H7 (cell line): ENCODE measurements at regions not wholly inside any gene's neighbourhood (a gene's known extent, or its start where the extent isn't known, plus 50 kb on each side); places are given as distances from the start of the nearest gene placed in this dataset.
"Not testable (repeated sequence)": the region's sequence is repeated elsewhere in the genome, so short reads cannot be mapped to it uniquely, and the experiment has no call there.

ENCODE experiments used
- DNase-seq: peaks from one replicate; pipeline ENCODE4 v3.0.0; 2012
- H3K27me3 ChIP-seq: 2 replicates; pipeline ENCODE4 v1.6.0; 2011; ENCODE audit warnings: mild to moderate bottlenecking, low read length; ENCODE audit not compliant: control insufficient read depth, insufficient read depth
- H3K36me3 ChIP-seq: replicated peaks from 2 replicates; pipeline ENCODE4 v1.5.1; 2011; ENCODE audit warnings: low read length; ENCODE audit not compliant: control insufficient read depth, insufficient read depth
- H3K4me3 ChIP-seq: 2 replicates; pipeline ENCODE4 v1.5.1; 2011; ENCODE audit warnings: low read depth, mild to moderate bottlenecking, control low read depth, low read length, moderate library complexity; ENCODE audit not compliant: insufficient read depth

GRCh38 chrX:3550871-3551270 lies 162.6 kb downstream of the PRKX start:
- DNase-seq: no peak

GRCh38 chrX:3550160-3550751 lies 163.2 kb downstream of the PRKX start:
- DNase-seq: no peak
- no peaks in the 10 kb centered on the region for H3K27me3 ChIP-seq
- H3K4me3 ChIP-seq: no peak overlapping the region
- no peaks in the 10 kb centered on the region for H3K36me3 ChIP-seq

More at GRCh38 chrX:3550871-3551270, 162.6 kb downstream of the PRKX start:
- H3K27me3 ChIP-seq: no peaks in the 10 kb centered on the region
- H3K36me3 ChIP-seq: no peaks in the 10 kb centered on the region
- H3K4me3 ChIP-seq: no peak overlapping the region

- Histone ChIP-seq H3K36me3 (no peaks in the 10 kb centered on the region), H3K4me3 (no peak overlapping the region), H3K27me3 (no peaks in the 10 kb centered on the region)
- no peak for DNase-seq
These were observed 164.0 kb downstream of the PRKX start for GRCh38 chrX:3549411-3549911.

- Histone ChIP-seq H3K36me3 (no peaks in the 10 kb centered on the region), H3K27me3 (no peaks in the 10 kb centered on the region), H3K4me3 (no peak overlapping the region)
- no peak for DNase-seq
These were observed 164.6 kb downstream of the PRKX start for GRCh38 chrX:3548765-3549391.

DNA sequence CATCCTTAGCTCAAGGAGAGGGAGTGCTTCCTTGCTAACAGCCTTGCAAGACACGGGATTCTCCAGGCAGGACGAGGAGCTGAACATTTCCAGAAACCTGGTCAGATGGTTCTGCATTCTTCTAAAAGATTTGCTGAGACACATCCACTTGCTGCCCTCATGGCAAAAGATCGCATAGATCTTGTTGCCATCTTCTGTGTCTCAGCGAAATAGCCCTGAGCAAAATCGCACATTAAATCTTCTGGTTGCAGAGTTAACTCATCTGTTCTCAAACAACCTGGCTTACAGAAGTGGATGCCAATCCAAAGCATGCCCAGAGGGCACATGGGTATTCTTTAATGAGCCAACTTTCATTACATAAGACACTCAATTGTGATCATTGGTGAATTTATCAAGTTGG lies 167.5 kb downstream of the PRKX start:
- no peaks in the 10 kb centered on the region for H3K36me3 ChIP-seq
- no peak overlapping the region for H3K4me3 ChIP-seq
- H3K27me3 ChIP-seq: no peaks in the 10 kb centered on the region
- DNase-seq: no peak

GRCh38 chrX:3541336-3541735 lies 172.1 kb downstream of the PRKX start:
- Histone ChIP-seq H3K4me3 (no peak overlapping the region), H3K27me3 (no peaks in the 10 kb centered on the region), H3K36me3 (no peaks in the 10 kb centered on the region)
- DNase-seq: no peak

- no peak for DNase-seq
- H3K4me3 ChIP-seq: no peak overlapping the region
- H3K36me3 ChIP-seq: no peaks in the 10 kb centered on the region
- no peaks in the 10 kb centered on the region for H3K27me3 ChIP-seq
These were observed 173.3 kb downstream of the PRKX start for GRCh38 chrX:3540105-3540504.

- H3K4me3 ChIP-seq: no peak overlapping the region
- no peaks in the 10 kb centered on the region for H3K27me3 ChIP-seq
- no peak for DNase-seq
- H3K36me3 ChIP-seq: no peaks in the 10 kb centered on the region
These were observed 180.8 kb downstream of the PRKX start for GRCh38 chrX:3532581-3533085.

DNA sequence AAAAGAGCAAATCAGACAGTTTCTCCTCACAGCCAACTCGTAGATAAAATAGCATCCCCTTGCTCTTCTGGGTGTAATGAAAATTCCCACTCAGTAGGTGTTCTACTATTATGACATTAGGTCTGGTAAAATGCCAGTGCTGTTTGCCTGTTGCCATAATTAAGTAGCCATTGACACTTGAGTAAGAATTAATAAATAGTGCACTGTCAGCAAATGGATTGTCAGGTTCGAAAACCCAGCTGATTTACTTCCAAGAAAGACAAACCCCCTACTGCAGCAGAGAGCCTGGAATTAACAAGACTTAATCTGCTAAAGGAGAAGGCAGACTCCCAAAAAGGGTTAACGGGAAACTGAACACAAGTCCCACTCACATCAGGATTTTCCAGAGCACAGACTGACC lies 182.0 kb downstream of the PRKX start:
- H3K36me3 ChIP-seq, H3K4me3 ChIP-seq, H3K27me3 ChIP-seq, DNase-seq: not testable (repeated sequence)

DNA sequence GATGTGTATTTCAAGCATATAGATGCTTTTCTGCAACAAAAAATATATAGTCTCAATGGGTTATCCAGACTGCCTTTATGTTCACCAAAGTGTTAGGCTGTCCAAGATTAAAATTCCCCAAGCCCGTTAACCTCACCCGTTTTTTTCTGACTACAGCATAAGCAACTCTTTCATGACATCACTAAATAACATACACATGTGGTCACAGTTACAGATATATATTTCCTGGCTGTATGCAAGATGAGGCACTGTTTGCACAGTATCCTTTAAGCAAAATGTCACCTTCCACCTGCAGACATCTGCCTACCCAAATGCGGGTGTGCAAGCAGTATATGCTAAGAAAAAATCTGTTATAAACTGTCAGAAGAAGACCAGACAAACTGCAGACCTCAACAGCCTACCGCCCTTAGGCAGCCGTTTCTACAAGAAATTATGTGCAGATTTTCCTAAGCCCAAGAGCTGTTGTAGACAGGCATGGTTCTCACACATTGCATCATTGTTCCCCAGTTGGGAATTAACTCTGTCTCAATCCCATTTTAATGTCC lies 183.1 kb upstream of the MXRA5 start:
- Histone ChIP-seq H3K36me3 (no peaks in the 10 kb centered on the region), H3K27me3 (no peaks in the 10 kb centered on the region), H3K4me3 (no peak overlapping the region)
- DNase-seq: no peak

- H3K36me3 ChIP-seq: no peaks in the 10 kb centered on the region
- H3K27me3 ChIP-seq: no peaks in the 10 kb centered on the region
- DNase-seq: no peak
- H3K4me3 ChIP-seq: no peak overlapping the region
These were observed 181.4 kb upstream of the MXRA5 start for GRCh38 chrX:3527811-3528210.

DNA sequence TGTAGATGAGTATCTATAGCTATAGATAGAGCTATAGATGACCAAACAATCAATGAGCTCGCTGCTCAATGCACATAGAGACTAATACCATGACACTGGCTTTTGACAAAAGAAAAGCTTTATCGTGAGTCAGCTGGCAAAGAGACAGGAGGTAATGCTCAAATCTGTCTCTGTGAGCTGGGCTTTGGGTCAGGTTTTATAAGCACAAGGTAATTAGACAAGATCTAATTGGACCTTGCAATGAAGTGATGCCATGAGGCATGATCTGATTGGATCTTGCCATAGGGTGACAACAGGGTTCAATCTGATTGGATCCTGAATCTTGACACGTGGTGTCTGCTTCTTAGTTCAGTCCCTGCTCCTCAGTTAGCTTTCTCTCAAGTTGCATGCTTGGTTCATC lies 180.7 kb upstream of the MXRA5 start:
- no peak for DNase-seq
- Histone ChIP-seq H3K36me3 (no peaks in the 10 kb centered on the region), H3K4me3 (no peak overlapping the region), H3K27me3 (no peaks in the 10 kb centered on the region)

DNA sequence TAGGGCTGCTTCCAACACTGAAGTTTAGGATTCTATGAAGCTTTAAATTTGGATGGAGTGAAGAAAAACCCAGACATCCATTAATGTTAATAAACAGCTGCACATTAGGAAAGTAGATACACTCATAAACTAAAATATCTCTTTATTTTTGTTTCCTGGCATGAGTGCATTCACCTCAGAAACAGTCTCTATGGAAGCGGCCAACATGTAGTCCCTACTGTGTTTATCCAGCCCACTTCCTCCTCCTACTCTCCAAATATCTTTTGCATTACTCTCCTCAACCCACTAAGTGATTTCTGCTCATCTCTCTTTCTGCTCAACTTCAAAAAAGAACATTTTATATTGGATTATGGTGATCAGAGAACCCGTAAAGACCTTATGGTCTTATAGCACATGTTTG lies 180.3 kb upstream of the MXRA5 start:
- no peak for DNase-seq
- Histone ChIP-seq H3K4me3 (no peak overlapping the region), H3K27me3 (no peaks in the 10 kb centered on the region), H3K36me3 (no peaks in the 10 kb centered on the region)

DNA sequence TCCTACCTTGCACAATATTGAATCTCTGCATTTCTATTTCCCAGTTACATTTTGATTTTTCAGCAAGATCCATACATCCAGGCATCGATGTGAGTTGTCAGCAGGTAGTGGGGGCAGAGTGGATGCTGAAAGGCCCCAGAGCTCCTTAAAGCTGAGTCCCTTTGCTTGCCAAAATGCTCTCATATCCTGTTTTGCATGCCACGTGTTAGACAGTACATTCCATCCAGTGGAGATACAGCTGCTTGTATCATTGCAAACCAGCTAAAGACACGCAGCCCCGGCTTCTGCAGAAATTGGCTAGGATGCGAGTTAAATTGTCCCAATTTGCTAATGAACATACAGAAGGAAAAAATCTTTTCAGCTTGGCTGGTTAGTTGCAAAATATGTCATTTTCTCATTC lies 179.6 kb upstream of the MXRA5 start:
- no peaks in the 10 kb centered on the region for H3K27me3 ChIP-seq
- no peak for DNase-seq

GRCh38 chrX:3522101-3522650 lies 175.7 kb upstream of the MXRA5 start:
- no peaks in the 10 kb centered on the region for H3K27me3 ChIP-seq
- no peak for DNase-seq
- H3K36me3 ChIP-seq: no peaks in the 10 kb centered on the region
- no peak overlapping the region for H3K4me3 ChIP-seq

More for the DNA sequence above, 179.6 kb upstream of the MXRA5 start:
- no peaks in the 10 kb centered on the region for H3K36me3 ChIP-seq
- H3K4me3 ChIP-seq: no peak overlapping the region
